ENCODE measurements at regions not wholly inside any gene's neighbourhood (a gene's known extent, or its start where the extent isn't known, plus 50 kb on each side); places are given as distances from the start of the nearest gene placed in this dataset.

GRCh38 chr7:42588876-42589275 is 323.0 kb downstream of the C7orf25 start:
- no peaks in the 10 kb centered on the region for H3K79me2 ChIP-seq (ENCODE audit: insufficient read depth, low read length)

GRCh38 chr7:42587806-42588205 is 324.1 kb downstream of the C7orf25 start:
- FAIRE-seq = no peak
- H3K36me3 ChIP-seq (ENCODE audit: insufficient read depth, low read length) = no peaks in the 10 kb centered on the region
- H3K4me2 ChIP-seq (ENCODE audit: low read length) = no peak overlapping the region
- no peak overlapping the region for H2AFZ ChIP-seq (ENCODE audit: low read depth, low read length)
- H3K27me3 ChIP-seq (ENCODE audit: insufficient read depth, low read length) = no peaks in the 10 kb centered on the region
- H3K4me3 Mint-ChIP-seq (ENCODE audit: unreplicated experiment) = no peak overlapping the region
- no peaks in the 10 kb centered on the region for H4K20me1 ChIP-seq (ENCODE audit: insufficient read depth, low read length)
- no peaks in the 10 kb centered on the region for H3K4me1 ChIP-seq (ENCODE audit: insufficient read depth, low read length)
- H3K9me3 ChIP-seq (ENCODE audit: insufficient read depth, low read depth, low read length) = peaks cover 4% of the 10 kb centered on the region
- no peak overlapping the region for H3K9ac ChIP-seq (ENCODE audit: low read length)
- no peak for TF ChIP-seq EZH2 (IDR thresholded peaks at IDR 0.05; ENCODE audit: insufficient read depth, low read length)
- no peak for TF ChIP-seq CTCF (IDR thresholded peaks at IDR 0.05; ENCODE audit: insufficient read depth, low read depth, low read length)
- H3K9me3 Mint-ChIP-seq (ENCODE audit: unreplicated experiment) = peaks cover 29% of the 10 kb centered on the region
- no peak for DNase-seq (ENCODE audit: low read depth)
- no peaks in the 10 kb centered on the region for H3K36me3 Mint-ChIP-seq (ENCODE audit: low read depth, unreplicated experiment)
- no peak overlapping the region for H3K4me3 ChIP-seq (ENCODE audit: insufficient read depth, low read depth, low read length)
- no peak overlapping the region for H3K27ac Mint-ChIP-seq (ENCODE audit: unreplicated experiment)
- no peaks in the 10 kb centered on the region for H3K27me3 Mint-ChIP-seq (ENCODE audit: low read depth, unreplicated experiment)
- H3K27ac ChIP-seq (ENCODE audit: low read depth, low read length) = no peak overlapping the region
- H3K79me2 ChIP-seq (ENCODE audit: insufficient read depth, low read length) = no peaks in the 10 kb centered on the region
- no peaks in the 10 kb centered on the region for H3K4me1 Mint-ChIP-seq (ENCODE audit: low read depth, unreplicated experiment)

More at GRCh38 chr7:42588876-42589275, 323.0 kb downstream of the C7orf25 start:
- Mint-ChIP-seq H3K27me3 (ENCODE audit: low read depth, unreplicated experiment) (no peaks in the 10 kb centered on the region), H3K4me1 (ENCODE audit: low read depth, unreplicated experiment) (no peaks in the 10 kb centered on the region), H3K4me3 (ENCODE audit: unreplicated experiment) (no peak overlapping the region), H3K36me3 (ENCODE audit: low read depth, unreplicated experiment) (no peaks in the 10 kb centered on the region), H3K9me3 (ENCODE audit: unreplicated experiment) (peaks cover 28% of the 10 kb centered on the region), H3K27ac (ENCODE audit: unreplicated experiment) (no peak overlapping the region)
- H3K9ac ChIP-seq (ENCODE audit: low read length) = no peak overlapping the region
- no peaks in the 10 kb centered on the region for H4K20me1 ChIP-seq (ENCODE audit: insufficient read depth, low read length)
- DNase-seq (ENCODE audit: low read depth) (no peak), FAIRE-seq (no peak)
- H3K4me1 ChIP-seq (ENCODE audit: insufficient read depth, low read length) = no peaks in the 10 kb centered on the region
- no peak overlapping the region for H3K27ac ChIP-seq (ENCODE audit: low read depth, low read length)
- H2AFZ ChIP-seq (ENCODE audit: low read depth, low read length) = no peak overlapping the region
- H3K27me3 ChIP-seq (ENCODE audit: insufficient read depth, low read length) = no peaks in the 10 kb centered on the region
- H3K9me3 ChIP-seq (ENCODE audit: insufficient read depth, low read depth, low read length) = peaks cover 5% of the 10 kb centered on the region
- H3K36me3 ChIP-seq (ENCODE audit: insufficient read depth, low read length) = no peaks in the 10 kb centered on the region
- no peak overlapping the region for H3K4me2 ChIP-seq (ENCODE audit: low read length)
- no peak overlapping the region for H3K4me3 ChIP-seq (ENCODE audit: insufficient read depth, low read depth, low read length)
- TF ChIP-seq CTCF (IDR thresholded peaks at IDR 0.05; ENCODE audit: insufficient read depth, low read depth, low read length) = no peak
- no peak for TF ChIP-seq EZH2 (IDR thresholded peaks at IDR 0.05; ENCODE audit: insufficient read depth, low read length)

DNA sequence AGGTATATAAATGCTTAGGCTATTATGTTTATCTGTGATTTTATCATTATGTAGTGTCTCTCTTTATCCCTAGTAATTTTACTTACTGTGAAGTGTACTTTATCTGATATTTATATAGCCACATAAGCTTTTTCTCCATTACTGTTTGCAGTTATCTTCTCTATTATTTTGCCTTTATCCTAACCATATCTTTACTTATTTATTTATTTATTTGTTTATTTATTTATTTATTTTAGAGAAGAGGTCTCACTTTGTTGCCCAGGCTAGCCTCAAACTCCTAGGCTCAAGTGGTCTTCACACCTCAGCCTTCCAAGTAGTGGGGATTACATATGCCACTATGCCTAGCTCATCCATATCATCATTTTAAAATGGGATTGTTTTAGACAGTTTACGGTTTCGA is 331.8 kb downstream of the C7orf25 start:
- Histone ChIP-seq H3K36me3 (ENCODE audit: insufficient read depth, low read length) (no peaks in the 10 kb centered on the region), H3K4me2 (ENCODE audit: low read length) (no peak overlapping the region), H3K27me3 (ENCODE audit: insufficient read depth, low read length) (peaks cover 7% of the 10 kb centered on the region), H2AFZ (ENCODE audit: low read depth, low read length) (no peak overlapping the region), H3K27ac (ENCODE audit: low read depth, low read length) (no peak overlapping the region), H3K4me1 (ENCODE audit: insufficient read depth, low read length) (no peaks in the 10 kb centered on the region), H3K4me3 (ENCODE audit: insufficient read depth, low read depth, low read length) (no peak overlapping the region), H3K9ac (ENCODE audit: low read length) (no peak overlapping the region), H3K9me3 (ENCODE audit: insufficient read depth, low read depth, low read length) (peaks cover 8% of the 10 kb centered on the region), H4K20me1 (ENCODE audit: insufficient read depth, low read length) (no peaks in the 10 kb centered on the region), H3K79me2 (ENCODE audit: insufficient read depth, low read length) (no peaks in the 10 kb centered on the region)
- no peaks in the 10 kb centered on the region for H3K27me3 Mint-ChIP-seq (ENCODE audit: low read depth, unreplicated experiment)
- H3K4me1 Mint-ChIP-seq (ENCODE audit: low read depth, unreplicated experiment) = no peaks in the 10 kb centered on the region
- DNase-seq (ENCODE audit: low read depth) = no peak
- no peak for FAIRE-seq
- no peak overlapping the region for H3K27ac Mint-ChIP-seq (ENCODE audit: unreplicated experiment)
- H3K4me3 Mint-ChIP-seq (ENCODE audit: unreplicated experiment) = no peak overlapping the region
- peaks cover 17% of the 10 kb centered on the region for H3K9me3 Mint-ChIP-seq (ENCODE audit: unreplicated experiment)
- no peaks in the 10 kb centered on the region for H3K36me3 Mint-ChIP-seq (ENCODE audit: low read depth, unreplicated experiment)
- TF ChIP-seq CTCF (IDR thresholded peaks at IDR 0.05; ENCODE audit: insufficient read depth, low read depth, low read length) (no peak), EZH2 (IDR thresholded peaks at IDR 0.05; ENCODE audit: insufficient read depth, low read length) (no peak)

Measured in astrocyte (in vitro differentiated cells and primary cell).